ENCODE measurements at regions not wholly inside any gene's neighbourhood (a gene's known extent, or its start where the extent isn't known, plus 50 kb on each side); places are given as distances from the start of the nearest gene placed in this dataset.
"Not testable (repeated sequence)": the region's sequence is repeated elsewhere in the genome, so short reads cannot be mapped to it uniquely, and the experiment has no call there.

GRCh38 chr1:199946305-199947155 is 81.0 kb upstream of the NR5A2 start:
- ChIA-PET POLR2A (interaction anchor here (1.1 kb wide), 1 partner anchor 208 kb away, joined by 3 read pairs; no protein-coding TSS in a partner anchor), CTCF (no interaction called here)
- H3K27me3 Mint-ChIP-seq, result peaks cover 43% of the 10 kb centered on the region

GRCh38 chr1:199948587-199949280 is 78.8 kb upstream of the NR5A2 start:
- ChIA-PET POLR2A (no interaction called here), CTCF (no interaction called here)
- ATAC-seq (peak; percentile 51), DNase-seq (peak; percentile 14)
- H3K36me3 Mint-ChIP-seq (ENCODE audit: low read depth), result no peaks in the 10 kb centered on the region
- peaks cover 42% of the 10 kb centered on the region for H3K27me3 Mint-ChIP-seq
- H3K27ac Mint-ChIP-seq, result no peak overlapping the region
- H3K4me1 Mint-ChIP-seq (ENCODE audit: low read depth), result peaks cover 2% of the 10 kb centered on the region
- no peaks in the 10 kb centered on the region for H3K9me3 Mint-ChIP-seq
- TF ChIP-seq CTCF (IDR thresholded peaks at IDR 0.05), result no peak
- intact Hi-C loops (cut with micrococcal nuclease), result loop anchor here (10.0 kb wide), 1 partner anchor 86 kb away; no protein-coding TSS in a partner anchor
- no peak overlapping the region for H3K4me3 Mint-ChIP-seq

More at GRCh38 chr1:199946305-199947155, 81.0 kb upstream of the NR5A2 start:
- no peak overlapping the region for H3K4me3 Mint-ChIP-seq
- no peak overlapping the region for H3K27ac Mint-ChIP-seq
- H3K4me1 Mint-ChIP-seq (ENCODE audit: low read depth), result peaks cover 5% of the 10 kb centered on the region
- intact Hi-C loops (cut with micrococcal nuclease), result loop anchor here (10.0 kb wide), 1 partner anchor 88 kb away; no protein-coding TSS in a partner anchor
- DNase-seq (no peak), ATAC-seq (no peak)
- H3K9me3 Mint-ChIP-seq, result no peaks in the 10 kb centered on the region
- no peak for TF ChIP-seq CTCF (IDR thresholded peaks at IDR 0.05)
- no peaks in the 10 kb centered on the region for H3K36me3 Mint-ChIP-seq (ENCODE audit: low read depth)

GRCh38 chr1:199951005-199951404 is 76.5 kb upstream of the NR5A2 start:
- H3K36me3 Mint-ChIP-seq (ENCODE audit: low read depth); H3K4me3 Mint-ChIP-seq; POLR2A ChIA-PET; H3K27ac Mint-ChIP-seq; H3K9me3 Mint-ChIP-seq; ATAC-seq; intact Hi-C loops (cut with micrococcal nuclease); CTCF ChIA-PET; DNase-seq; H3K4me1 Mint-ChIP-seq (ENCODE audit: low read depth): not testable (repeated sequence)
- peaks cover 32% of the 10 kb centered on the region for H3K27me3 Mint-ChIP-seq

GRCh38 chr1:199953651-199954050 is 73.9 kb upstream of the NR5A2 start:
- Mint-ChIP-seq H3K4me3 (no peak overlapping the region), H3K4me1 (ENCODE audit: low read depth) (no peaks in the 10 kb centered on the region), H3K27me3 (peaks cover 20% of the 10 kb centered on the region), H3K9me3 (peaks cover 2% of the 10 kb centered on the region), H3K36me3 (ENCODE audit: low read depth) (no peaks in the 10 kb centered on the region), H3K27ac (no peak overlapping the region)
- no peak for ATAC-seq
- no peak for TF ChIP-seq CTCF (IDR thresholded peaks at IDR 0.05)
- ChIA-PET CTCF (no interaction called here), POLR2A (no interaction called here)
- no peak for DNase-seq
- intact Hi-C loops (cut with micrococcal nuclease), result no loop called here

GRCh38 chr1:199954699-199955098 is 72.8 kb upstream of the NR5A2 start:
- ATAC-seq, result no peak
- TF ChIP-seq CTCF (IDR thresholded peaks at IDR 0.05), result no peak
- Mint-ChIP-seq H3K27ac (no peak overlapping the region), H3K27me3 (peaks cover 16% of the 10 kb centered on the region), H3K36me3 (ENCODE audit: low read depth) (no peaks in the 10 kb centered on the region), H3K4me1 (ENCODE audit: low read depth) (no peaks in the 10 kb centered on the region), H3K9me3 (peaks cover 2% of the 10 kb centered on the region), H3K4me3 (no peak overlapping the region)
- ChIA-PET CTCF (no interaction called here), POLR2A (no interaction called here)
- intact Hi-C loops (cut with micrococcal nuclease), result no loop called here
- DNase-seq, result no peak

Data from activated CD8-positive, alpha-beta T cell treated with anti-CD3 and anti-CD28 coated beads for 36 hours (primary cell).